Occipital lobe (tissue), 1 donor: ENCODE measurements at regions not wholly inside any gene's neighbourhood (a gene's known extent, or its start where the extent isn't known, plus 50 kb on each side); places are given as distances from the start of the nearest gene placed in this dataset.
"Not testable (repeated sequence)": the region's sequence is repeated elsewhere in the genome, so short reads cannot be mapped to it uniquely, and the experiment has no call there.

Source experiments
- DNase-seq: peaks from one replicate; lab custom pipeline; 2025; lab: John Stamatoyannopoulos, UW

DNA sequence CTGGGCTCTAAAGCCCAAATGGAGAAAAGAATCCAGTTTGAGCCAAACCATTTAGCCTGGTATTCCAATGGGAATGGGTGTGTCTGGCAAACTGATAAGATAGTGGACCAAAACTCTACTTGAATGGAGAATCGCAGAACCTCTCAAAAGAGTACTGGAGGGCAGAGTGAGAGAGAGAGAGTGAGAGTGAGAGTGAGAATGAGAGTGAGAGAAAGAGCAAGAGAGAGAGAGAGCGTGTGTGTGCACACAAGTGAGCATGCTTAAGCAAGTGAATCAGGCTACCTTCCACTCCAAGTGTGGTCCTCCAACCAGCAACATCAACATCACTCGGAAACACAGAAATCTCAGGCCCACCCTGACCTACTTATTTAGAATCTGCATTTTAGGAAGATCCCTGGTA, 58.8 kb downstream of the UQCRFS1 start:
- DNase-seq = no peak

DNA sequence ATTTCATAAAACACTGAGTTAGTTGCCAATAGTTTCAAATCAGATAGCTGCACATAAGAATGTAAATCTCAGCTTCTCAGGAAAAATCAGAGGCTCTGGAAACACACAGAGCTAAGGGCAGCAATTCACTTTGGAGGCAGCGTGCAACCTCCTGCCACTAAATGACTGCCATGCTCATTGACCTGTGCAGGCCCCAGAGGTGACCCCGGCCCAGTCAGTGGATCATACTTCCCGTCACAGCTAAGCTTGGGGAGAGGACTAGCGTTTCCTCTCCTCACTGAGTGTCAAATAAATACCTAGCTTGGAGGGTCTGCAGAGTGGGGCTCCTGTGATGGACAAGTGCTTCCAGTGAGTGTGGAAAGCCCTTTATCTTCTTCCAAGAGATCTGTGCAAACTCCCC, 67.2 kb downstream of the UQCRFS1 start:
- no peak for DNase-seq

DNA sequence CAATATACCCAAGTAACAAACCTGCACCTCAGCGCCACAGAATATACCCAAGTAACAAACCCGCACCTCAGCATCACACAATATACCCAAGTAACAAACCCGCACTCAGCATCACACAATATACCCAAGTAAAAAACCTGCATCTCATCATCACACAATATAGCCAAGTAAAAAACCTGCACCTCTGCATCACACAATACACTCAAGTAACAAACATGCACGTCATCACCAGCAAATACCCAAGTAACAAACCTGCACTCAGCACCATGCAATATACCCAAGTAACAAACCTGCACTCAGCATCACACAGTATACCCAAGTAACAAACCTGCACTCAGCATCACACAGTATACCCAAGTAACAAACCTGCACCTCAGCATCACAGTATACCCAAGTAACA, 69.8 kb downstream of the UQCRFS1 start:
- DNase-seq = no peak

DNA sequence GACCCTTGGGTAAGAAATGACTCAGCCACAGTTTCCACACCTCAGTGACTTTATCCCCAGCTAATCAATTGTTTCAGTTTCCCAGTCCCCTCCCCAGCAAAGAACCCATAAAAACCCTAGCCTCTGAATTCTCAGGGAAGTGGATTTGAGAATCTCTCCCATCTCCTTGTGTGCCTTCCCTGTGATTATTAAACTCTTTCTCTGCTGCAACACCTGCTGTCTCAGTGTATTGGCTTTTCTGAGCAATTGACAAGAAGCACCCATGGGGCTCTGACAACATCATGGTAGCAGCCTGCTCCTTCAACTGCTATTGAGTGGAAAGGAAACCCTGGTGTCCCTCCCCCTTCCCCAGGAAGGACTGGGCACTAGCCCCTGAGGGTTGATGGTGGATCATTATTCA, 73.7 kb downstream of the UQCRFS1 start:
- no peak for DNase-seq

GRCh38 chr19:29138206-29138605, 74.7 kb downstream of the UQCRFS1 start:
- DNase-seq = not testable (repeated sequence)

- no peak for DNase-seq
Observed at GRCh38 chr19:29131456-29131855, 81.5 kb downstream of the UQCRFS1 start.

GRCh38 chr19:29129148-29129547, 83.8 kb downstream of the UQCRFS1 start:
- DNase-seq = no peak

DNA sequence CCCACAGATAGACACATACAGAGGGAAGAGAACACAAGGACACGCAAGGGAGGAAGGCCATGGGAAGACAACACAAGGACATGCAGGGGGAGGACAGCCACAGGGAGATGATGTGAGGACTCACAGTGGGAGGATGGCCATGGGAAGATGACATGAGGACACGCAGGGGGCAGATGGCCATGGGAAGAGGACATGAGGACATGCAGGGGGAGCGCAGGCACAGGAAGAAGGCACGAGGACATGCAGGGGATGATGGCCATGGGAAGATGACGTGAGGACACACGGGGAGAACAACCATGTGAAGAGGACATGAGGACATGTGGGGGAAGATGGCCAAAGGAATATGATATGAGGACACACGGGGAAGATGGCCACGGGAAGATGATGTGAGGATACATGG, 84.7 kb downstream of the UQCRFS1 start:
- no peak for DNase-seq

GRCh38 chr19:29122185-29122584, 90.8 kb downstream of the UQCRFS1 start:
- DNase-seq = no peak

GRCh38 chr19:29121684-29122083, 91.3 kb downstream of the UQCRFS1 start:
- no peak for DNase-seq

- DNase-seq = no peak
Observed at GRCh38 chr19:29120466-29120865, 92.5 kb downstream of the UQCRFS1 start.

GRCh38 chr19:29119590-29119989, 93.4 kb downstream of the UQCRFS1 start:
- no peak for DNase-seq

GRCh38 chr19:29118389-29118788, 94.6 kb downstream of the UQCRFS1 start:
- DNase-seq = no peak

DNA sequence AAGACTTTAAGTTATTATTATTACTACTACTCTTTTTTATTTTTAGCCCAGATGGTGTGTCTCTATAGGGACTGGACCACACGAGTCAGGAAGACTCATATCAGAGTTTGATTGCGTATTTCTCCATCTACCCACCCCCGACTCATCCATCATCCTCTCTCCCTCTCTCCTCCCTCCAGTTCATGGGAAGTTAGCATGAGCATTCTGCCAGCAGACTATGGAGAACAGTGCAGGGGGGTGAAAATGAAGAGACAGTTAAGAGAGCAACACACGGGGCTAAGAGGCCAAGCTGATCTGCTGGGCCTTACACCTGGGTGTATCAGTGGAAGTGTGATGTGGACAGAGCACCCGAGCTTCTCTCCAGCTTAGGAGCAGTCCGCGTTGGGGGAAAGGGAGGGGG, 95.0 kb downstream of the UQCRFS1 start:
- DNase-seq = no peak

GRCh38 chr19:29115181-29115580, 97.8 kb downstream of the UQCRFS1 start:
- no peak for DNase-seq

DNA sequence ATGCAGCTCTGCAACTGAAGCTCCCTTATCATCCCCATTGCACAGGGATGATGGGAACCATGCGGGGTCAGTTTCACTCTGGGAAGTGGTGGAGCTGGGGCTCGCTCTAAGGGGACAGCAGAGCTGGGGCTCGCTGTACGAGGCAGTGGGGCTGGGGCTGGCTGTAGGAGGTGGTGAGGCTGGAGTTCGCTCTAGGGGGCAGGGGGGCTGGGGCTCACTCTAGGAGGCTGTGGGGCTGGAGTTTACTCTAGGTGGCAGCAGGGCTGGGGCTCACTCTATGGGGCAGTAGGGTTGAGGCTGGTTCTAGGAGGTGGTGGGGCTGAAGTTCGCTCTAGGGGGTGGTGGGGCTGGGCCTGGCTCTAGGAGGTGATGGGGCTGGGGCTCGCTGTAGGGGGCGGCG, 99.1 kb downstream of the UQCRFS1 start:
- no peak for DNase-seq

GRCh38 chr19:29111576-29111975, 101.4 kb downstream of the UQCRFS1 start:
- DNase-seq = no peak

DNA sequence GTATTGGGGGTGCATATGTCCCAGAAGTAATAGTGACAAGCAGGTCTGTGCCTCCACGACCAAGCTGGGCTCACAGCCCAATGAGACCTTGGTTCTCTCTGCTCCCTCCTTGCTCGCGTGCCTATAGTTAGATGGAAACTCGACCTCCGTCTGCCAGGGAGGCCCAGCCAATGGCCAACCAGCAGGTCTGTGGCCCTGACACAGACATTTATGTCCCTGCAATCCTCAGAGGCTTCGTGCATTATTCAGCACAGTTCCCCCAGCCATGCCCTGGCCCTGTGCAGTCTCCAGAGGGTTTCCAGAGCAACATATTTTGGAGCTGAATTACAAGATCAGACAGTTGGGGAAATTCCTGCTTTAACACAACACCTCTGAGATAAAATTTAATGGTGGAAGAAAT, 105.1 kb downstream of the UQCRFS1 start:
- no peak for DNase-seq

- DNase-seq = no peak
Observed at GRCh38 chr19:29106346-29106885, 106.5 kb downstream of the UQCRFS1 start.

- no peak for DNase-seq
Observed at GRCh38 chr19:29105629-29106292, 107.2 kb downstream of the UQCRFS1 start.

DNA sequence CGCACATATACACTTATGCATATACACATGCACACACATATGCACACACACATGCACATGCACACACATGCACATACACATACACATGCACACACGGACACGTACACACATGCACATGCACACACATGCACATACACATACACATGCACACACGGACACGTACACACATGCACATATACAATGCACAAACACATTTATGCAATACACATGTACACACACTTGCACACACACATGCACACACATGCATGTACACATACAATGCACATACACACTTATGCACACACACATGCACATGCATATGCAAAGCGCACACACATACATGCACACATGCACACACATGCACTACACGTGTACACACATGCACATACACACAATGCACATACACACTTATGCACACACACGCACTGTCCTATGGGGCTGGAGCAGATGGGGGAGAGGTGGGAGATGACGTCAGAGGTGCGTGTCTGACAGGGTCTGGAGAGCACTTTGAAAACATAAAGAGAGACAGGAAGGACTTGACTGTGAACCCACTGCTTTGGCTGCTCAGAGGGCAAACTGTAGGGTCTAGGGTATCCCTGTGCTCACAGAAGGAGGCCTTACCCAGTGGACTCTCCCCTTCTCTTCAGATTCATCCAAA, 108.2 kb downstream of the UQCRFS1 start:
- DNase-seq = no peak

GRCh38 chr19:29098863-29099481, 114.0 kb downstream of the UQCRFS1 start:
- DNase-seq = no peak

GRCh38 chr19:29098091-29098490, 114.9 kb downstream of the UQCRFS1 start:
- DNase-seq = no peak
